Tongue (tissue), 1 donor: ENCODE measurements at regions not wholly inside any gene's neighbourhood (a gene's known extent, or its start where the extent isn't known, plus 50 kb on each side); places are given as distances from the start of the nearest gene placed in this dataset.
"Not testable (repeated sequence)": the region's sequence is repeated elsewhere in the genome, so short reads cannot be mapped to it uniquely, and the experiment has no call there.

Experiments used
- DNase-seq: peaks from one replicate; pipeline ENCODE4 v3.0.0-alpha.2; 2015

GRCh38 chr5:159503236-159503635, 172.9 kb upstream of the IL12B start:
- no peak for DNase-seq

- DNase-seq: no peak
These were observed 174.0 kb upstream of the IL12B start for GRCh38 chr5:159504106-159504856.

- peak; percentile 9 for DNase-seq
These were observed 174.6 kb upstream of the IL12B start for GRCh38 chr5:159504857-159505304.

- DNase-seq: no peak
These were observed 176.8 kb upstream of the IL12B start for GRCh38 chr5:159507055-159507454.

- DNase-seq: no peak
These were observed 177.4 kb upstream of the IL12B start for GRCh38 chr5:159507661-159508060.

GRCh38 chr5:159508344-159508743, 178.1 kb upstream of the IL12B start:
- DNase-seq: no peak

GRCh38 chr5:159509002-159509660, 178.8 kb upstream of the IL12B start:
- no peak for DNase-seq

GRCh38 chr5:159510282-159510681, 180.0 kb upstream of the IL12B start:
- peak; percentile 89 for DNase-seq

- no peak for DNase-seq
These were observed 181.3 kb upstream of the IL12B start for GRCh38 chr5:159511570-159511969.

- no peak for DNase-seq
These were observed 181.8 kb upstream of the IL12B start for GRCh38 chr5:159512064-159512463.

GRCh38 chr5:159514229-159514810, 184.0 kb upstream of the IL12B start:
- DNase-seq: no peak

GRCh38 chr5:159515197-159515596, 184.9 kb upstream of the IL12B start:
- no peak for DNase-seq

GRCh38 chr5:159515909-159516415, 185.7 kb upstream of the IL12B start:
- DNase-seq: peak; percentile 55

GRCh38 chr5:159518371-159518770, 188.1 kb upstream of the IL12B start:
- DNase-seq: peak; percentile 25

GRCh38 chr5:159519365-159519764, 189.1 kb upstream of the IL12B start:
- no peak for DNase-seq

- no peak for DNase-seq
These were observed 192.6 kb upstream of the IL12B start for GRCh38 chr5:159522841-159523240.

GRCh38 chr5:159524279-159524678, 194.0 kb upstream of the IL12B start:
- not testable (repeated sequence) for DNase-seq

GRCh38 chr5:159525117-159525516, 194.8 kb upstream of the IL12B start:
- no peak for DNase-seq

- no peak for DNase-seq
These were observed 197.4 kb upstream of the IL12B start for GRCh38 chr5:159527546-159528254.

GRCh38 chr5:159531554-159532105, 201.3 kb upstream of the IL12B start:
- no peak for DNase-seq

GRCh38 chr5:159533197-159533596, 202.9 kb upstream of the IL12B start:
- DNase-seq: no peak

GRCh38 chr5:159536166-159536565, 205.9 kb upstream of the IL12B start:
- DNase-seq: no peak
